ENCODE measurements at regions not wholly inside any gene's neighbourhood (a gene's known extent, or its start where the extent isn't known, plus 50 kb on each side); places are given as distances from the start of the nearest gene placed in this dataset.

- TF ChIP-seq REST (IDR thresholded peaks at IDR 0.05), result no peak
These were observed 134.1 kb upstream of the KRAS start (continued) for GRCh38 chr12:25384893-25385248.

GRCh38 chr12:25384038-25384892 lies 133.5 kb upstream of the KRAS start:
- Histone ChIP-seq H3K4me1 (ENCODE audit: control insufficient read depth in 4 of 4, insufficient read depth in 4 of 4, low read length in 3 of 4) (peaks cover 0 to 23% (median 7%) of the 10 kb centered on the region in 4 donors), H3K4me3 (ENCODE audit: low read depth in 1 of 3, low read length in 3 of 3) (peak overlapping the region in 2 of 3 donors; percentile 46 to 84), H3K9ac (ENCODE audit: low read depth in 1 of 2, low read length in 2 of 2) (peak overlapping the region; percentile 78 to 86), H3K36me3 (ENCODE audit: control insufficient read depth in 4 of 4, insufficient read depth in 3 of 4, low read depth in 1 of 4, low read length in 3 of 4) (no peaks in the 10 kb centered on the region), H3K9me3 (ENCODE audit: control insufficient read depth in 4 of 4, low read length in 3 of 4) (no peaks in the 10 kb centered on the region), H3K27ac (ENCODE audit: low read depth in 1 of 2, low read length in 2 of 2) (peak overlapping the region; percentile 99 to 100), H3K27me3 (ENCODE audit: control insufficient read depth in 4 of 4, insufficient read depth in 4 of 4, low read length in 3 of 4) (no peaks in the 10 kb centered on the region)
- peak; percentile 39 for DNase-seq (ENCODE audit: low spot score)
- TF ChIP-seq HNF4A (conservative IDR thresholded peaks at IDR 0.05) (no peak), REST (IDR thresholded peaks at IDR 0.05) (no peak), RXRA (IDR thresholded peaks at IDR 0.05) (no peak), ATF3 (IDR thresholded peaks at IDR 0.05) (no peak), GABPA (IDR thresholded peaks at IDR 0.05 in 1 of 2, conservative IDR thresholded peaks at IDR 0.05 in 1 of 2) (no peak), JUND (IDR thresholded peaks at IDR 0.05) (no peak), TAF1 (conservative IDR thresholded peaks at IDR 0.05) (no peak), MAX (IDR thresholded peaks at IDR 0.05) (no peak)
- 81% methylated on average over 18 of the region's 18 CpGs for whole genome bisulfite sequencing

- H3K4me1 ChIP-seq (ENCODE audit: control insufficient read depth in 4 of 4, insufficient read depth in 4 of 4, low read length in 3 of 4), result peaks cover 0 to 23% (median 7%) of the 10 kb centered on the region in 4 donors
- WGBS, result 85% methylated on average over 7 of the region's 7 CpGs
- no peak for DNase-seq (ENCODE audit: low spot score)
- H3K27ac ChIP-seq (ENCODE audit: low read depth in 1 of 2, low read length in 2 of 2), result no peak overlapping the region
- no peaks in the 10 kb centered on the region for H3K9me3 ChIP-seq (ENCODE audit: control insufficient read depth in 4 of 4, low read length in 3 of 4)
- no peak overlapping the region for H3K9ac ChIP-seq (ENCODE audit: low read depth in 1 of 2, low read length in 2 of 2)
- H3K4me3 ChIP-seq (ENCODE audit: low read depth in 1 of 3, low read length in 3 of 3), result no peak overlapping the region
- no peaks in the 10 kb centered on the region for H3K27me3 ChIP-seq (ENCODE audit: control insufficient read depth in 4 of 4, insufficient read depth in 4 of 4, low read length in 3 of 4)
- H3K36me3 ChIP-seq (ENCODE audit: control insufficient read depth in 4 of 4, insufficient read depth in 3 of 4, low read depth in 1 of 4, low read length in 3 of 4), result no peaks in the 10 kb centered on the region
- TF ChIP-seq FOXA1 (IDR thresholded peaks at IDR 0.05) (no peak), FOXA2 (IDR thresholded peaks at IDR 0.05) (no peak), CTCF (IDR thresholded peaks at IDR 0.05; ENCODE audit: low read depth, low read length, missing input control) (no peak), TAF1 (conservative IDR thresholded peaks at IDR 0.05) (no peak), GABPA (IDR thresholded peaks at IDR 0.05 in 1 of 2, conservative IDR thresholded peaks at IDR 0.05 in 1 of 2) (no peak), RXRA (IDR thresholded peaks at IDR 0.05) (no peak), HNF4A (conservative IDR thresholded peaks at IDR 0.05) (no peak), HNF4G (IDR thresholded peaks at IDR 0.05) (no peak), ZBTB33 (IDR thresholded peaks at IDR 0.05) (no peak), YY1 (IDR thresholded peaks at IDR 0.05) (no peak), EGR1 (IDR thresholded peaks at IDR 0.05; ENCODE audit: low read depth in 2 of 2) (no peak), MAX (IDR thresholded peaks at IDR 0.05) (no peak)
These were observed 131.8 kb upstream of the KRAS start for GRCh38 chr12:25382311-25383106.

Measured in liver (tissue), 8 donors.